ENCODE measurements at regions not wholly inside any gene's neighbourhood (a gene's known extent, or its start where the extent isn't known, plus 50 kb on each side); places are given as distances from the start of the nearest gene placed in this dataset.
A peak's percentile ranks its signal among the peaks of the same experiment; 100 is the strongest.

DNA sequence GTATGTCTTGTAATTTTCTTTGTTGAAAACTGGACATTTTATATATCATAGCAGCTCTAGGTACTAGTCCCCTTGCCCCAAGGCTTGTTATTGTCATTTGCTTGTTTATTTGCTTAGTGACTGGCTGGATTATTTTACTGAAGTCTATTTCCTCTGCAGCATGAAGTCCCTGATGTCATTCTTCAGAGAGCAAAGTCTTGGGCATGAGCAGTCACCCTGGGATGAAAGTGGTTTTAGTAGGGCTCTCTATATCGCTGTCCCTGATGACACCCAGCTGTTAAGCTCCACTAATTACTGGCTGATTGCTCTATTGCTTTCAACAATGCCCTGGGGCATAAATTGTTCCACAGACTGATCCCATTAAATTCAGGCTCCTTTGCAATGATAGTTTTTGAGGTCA lies 113.5 kb upstream of the USP9X start:
- Histone ChIP-seq H3K36me3 (ENCODE audit: control insufficient read depth in 2 of 2, insufficient read depth in 1 of 2, low read length in 2 of 2) (no peaks in the 10 kb centered on the region), H3K9me3 (ENCODE audit: control insufficient read depth, insufficient read depth, low read depth, low read length) (no peaks in the 10 kb centered on the region), H3K27ac (ENCODE audit: extremely low read depth, low read depth, low read length) (no peak overlapping the region), H3K4me1 (ENCODE audit: control insufficient read depth, insufficient read depth, low read length) (0 out of 2 replicates have a peak, but pooled peaks cover 4% of the 10 kb centered on the region), H3K4me3 (ENCODE audit: low read depth, low read length) (no peak overlapping the region)
- ChIA-PET POLR2A (interaction anchor here (0.6 kb wide), 1 partner anchor 19 kb away, joined by 3 read pairs; no protein-coding TSS in a partner anchor), CTCF (interaction anchor here (0.5 to 1.2 kb wide), 3 partner anchors 9 to 428 kb away, joined by 3 to 4 read pairs (median 3); no protein-coding TSS in a partner anchor)
- no peak for TF ChIP-seq ZNF48 (tag by site-specific recombination; IDR thresholded peaks at IDR 0.05)
- TF ChIP-seq SP7 (tag by site-specific recombination; IDR thresholded peaks at IDR 0.05), result peak; percentile 74
- TF ChIP-seq FEZF1 (tag by site-specific recombination; IDR thresholded peaks at IDR 0.05), result peak; percentile 72
- 0 out of 2 replicates have a peak, but pooled peaks have one; percentile 34 for TF ChIP-seq OSR2 (tag by site-specific recombination; IDR thresholded peaks at IDR 0.05)
- TF ChIP-seq, protein P1, sequence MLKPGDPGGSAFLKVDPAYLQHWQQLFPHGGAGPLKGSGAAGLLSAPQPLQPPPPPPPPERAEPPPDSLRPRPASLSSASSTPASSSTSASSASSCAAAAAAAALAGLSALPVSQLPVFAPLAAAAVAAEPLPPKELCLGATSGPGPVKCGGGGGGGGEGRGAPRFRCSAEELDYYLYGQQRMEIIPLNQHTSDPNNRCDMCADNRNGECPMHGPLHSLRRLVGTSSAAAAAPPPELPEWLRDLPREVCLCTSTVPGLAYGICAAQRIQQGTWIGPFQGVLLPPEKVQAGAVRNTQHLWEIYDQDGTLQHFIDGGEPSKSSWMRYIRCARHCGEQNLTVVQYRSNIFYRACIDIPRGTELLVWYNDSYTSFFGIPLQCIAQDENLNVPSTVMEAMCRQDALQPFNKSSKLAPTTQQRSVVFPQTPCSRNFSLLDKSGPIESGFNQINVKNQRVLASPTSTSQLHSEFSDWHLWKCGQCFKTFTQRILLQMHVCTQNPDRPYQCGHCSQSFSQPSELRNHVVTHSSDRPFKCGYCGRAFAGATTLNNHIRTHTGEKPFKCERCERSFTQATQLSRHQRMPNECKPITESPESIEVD (tag by site-specific recombination; IDR thresholded peaks at IDR 0.05), result 0 out of 2 replicates have a peak, but pooled peaks have one; percentile 8
- TF ChIP-seq ZFHX2 (tag by site-specific recombination; conservative IDR thresholded peaks at IDR 0.05), result no peak
- TF ChIP-seq TCF7L2 (IDR thresholded peaks at IDR 0.05; ENCODE audit: borderline replicate concordance, low read depth, low read length), result peak; percentile 80; the same call in 1 of the 2 replicates
- TF ChIP-seq, protein P2, sequence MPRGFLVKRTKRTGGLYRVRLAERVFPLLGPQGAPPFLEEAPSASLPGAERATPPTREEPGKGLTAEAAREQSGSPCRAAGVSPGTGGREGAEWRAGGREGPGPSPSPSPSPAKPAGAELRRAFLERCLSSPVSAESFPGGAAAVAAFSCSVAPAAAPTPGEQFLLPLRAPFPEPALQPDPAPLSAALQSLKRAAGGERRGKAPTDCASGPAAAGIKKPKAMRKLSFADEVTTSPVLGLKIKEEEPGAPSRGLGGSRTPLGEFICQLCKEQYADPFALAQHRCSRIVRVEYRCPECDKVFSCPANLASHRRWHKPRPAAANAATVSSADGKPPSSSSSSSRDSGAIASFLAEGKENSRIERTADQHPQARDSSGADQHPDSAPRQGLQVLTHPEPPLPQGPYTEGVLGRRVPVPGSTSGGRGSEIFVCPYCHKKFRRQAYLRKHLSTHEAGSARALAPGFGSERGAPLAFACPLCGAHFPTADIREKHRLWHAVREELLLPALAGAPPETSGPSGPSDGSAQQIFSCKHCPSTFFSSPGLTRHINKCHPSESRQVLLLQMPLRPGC (tag by site-specific recombination; IDR thresholded peaks at IDR 0.05), result peak; percentile 22; the same call in 1 of the 2 replicates
- TF ChIP-seq, protein P3, sequence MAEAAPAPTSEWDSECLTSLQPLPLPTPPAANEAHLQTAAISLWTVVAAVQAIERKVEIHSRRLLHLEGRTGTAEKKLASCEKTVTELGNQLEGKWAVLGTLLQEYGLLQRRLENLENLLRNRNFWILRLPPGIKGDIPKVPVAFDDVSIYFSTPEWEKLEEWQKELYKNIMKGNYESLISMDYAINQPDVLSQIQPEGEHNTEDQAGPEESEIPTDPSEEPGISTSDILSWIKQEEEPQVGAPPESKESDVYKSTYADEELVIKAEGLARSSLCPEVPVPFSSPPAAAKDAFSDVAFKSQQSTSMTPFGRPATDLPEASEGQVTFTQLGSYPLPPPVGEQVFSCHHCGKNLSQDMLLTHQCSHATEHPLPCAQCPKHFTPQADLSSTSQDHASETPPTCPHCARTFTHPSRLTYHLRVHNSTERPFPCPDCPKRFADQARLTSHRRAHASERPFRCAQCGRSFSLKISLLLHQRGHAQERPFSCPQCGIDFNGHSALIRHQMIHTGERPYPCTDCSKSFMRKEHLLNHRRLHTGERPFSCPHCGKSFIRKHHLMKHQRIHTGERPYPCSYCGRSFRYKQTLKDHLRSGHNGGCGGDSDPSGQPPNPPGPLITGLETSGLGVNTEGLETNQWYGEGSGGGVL (tag by site-specific recombination; IDR thresholded peaks at IDR 0.05), result peak; percentile 26; the same call in 1 of the 2 replicates

DNA sequence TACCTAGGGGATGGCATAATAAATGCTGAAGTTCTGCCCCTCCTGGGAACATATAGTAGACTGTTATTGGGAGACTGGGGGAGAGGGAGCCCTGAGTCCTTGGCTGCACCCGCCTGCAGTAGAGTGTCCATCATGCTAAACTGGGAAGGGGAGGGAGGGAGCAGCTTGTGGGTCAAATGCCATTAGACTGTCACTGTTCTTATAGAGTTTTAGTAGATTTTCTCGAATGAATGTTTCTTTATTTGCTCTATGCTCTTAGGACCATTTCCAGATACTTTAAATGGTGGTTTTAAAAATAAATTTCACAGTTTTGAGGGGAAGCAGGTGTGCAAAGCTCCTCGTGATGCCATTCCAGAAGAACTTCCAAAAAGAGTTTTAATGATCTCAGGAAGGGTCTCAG lies 111.6 kb upstream of the USP9X start:
- no peak overlapping the region for H3K27ac ChIP-seq (ENCODE audit: extremely low read depth, low read depth, low read length)
- no peak overlapping the region for H3K4me3 ChIP-seq (ENCODE audit: low read depth, low read length)
- H3K4me1 ChIP-seq (ENCODE audit: control insufficient read depth, insufficient read depth, low read length), result 0 out of 2 replicates have a peak, but pooled peaks cover 4% of the 10 kb centered on the region
- CTCF ChIA-PET, result interaction anchor here (0.6 kb wide), 1 partner anchor 64 kb away, joined by 3 read pairs; no protein-coding TSS in a partner anchor
- no peaks in the 10 kb centered on the region for H3K9me3 ChIP-seq (ENCODE audit: control insufficient read depth, insufficient read depth, low read depth, low read length)
- TF ChIP-seq ZNF274 (IDR thresholded peaks at IDR 0.05; ENCODE audit: low read length), result no peak
- no peak for TF ChIP-seq ZNF274 (tag by site-specific recombination; IDR thresholded peaks at IDR 0.05; ENCODE audit: borderline replicate concordance)
- TF ChIP-seq ZNF155 (tag by site-specific recombination; IDR thresholded peaks at IDR 0.05), result no peak
- TF ChIP-seq ZNF677 (tag by site-specific recombination; IDR thresholded peaks at IDR 0.05), result peak; percentile 94
- TF ChIP-seq SCRT1 (tag by site-specific recombination; IDR thresholded peaks at IDR 0.05; ENCODE audit: borderline replicate concordance), result no peak
- TF ChIP-seq SCRT2 (tag by site-specific recombination; IDR thresholded peaks at IDR 0.05), result peak; percentile 32; the same call in 1 of the 2 replicates
- no peak for TF ChIP-seq ZNF239 (tag by site-specific recombination; IDR thresholded peaks at IDR 0.05)
- no peak for TF ChIP-seq ZNF837 (tag by site-specific recombination; IDR thresholded peaks at IDR 0.05)
- POLR2A ChIA-PET, result no interaction called here
- no peaks in the 10 kb centered on the region for H3K36me3 ChIP-seq (ENCODE audit: control insufficient read depth in 2 of 2, insufficient read depth in 1 of 2, low read length in 2 of 2)

DNA sequence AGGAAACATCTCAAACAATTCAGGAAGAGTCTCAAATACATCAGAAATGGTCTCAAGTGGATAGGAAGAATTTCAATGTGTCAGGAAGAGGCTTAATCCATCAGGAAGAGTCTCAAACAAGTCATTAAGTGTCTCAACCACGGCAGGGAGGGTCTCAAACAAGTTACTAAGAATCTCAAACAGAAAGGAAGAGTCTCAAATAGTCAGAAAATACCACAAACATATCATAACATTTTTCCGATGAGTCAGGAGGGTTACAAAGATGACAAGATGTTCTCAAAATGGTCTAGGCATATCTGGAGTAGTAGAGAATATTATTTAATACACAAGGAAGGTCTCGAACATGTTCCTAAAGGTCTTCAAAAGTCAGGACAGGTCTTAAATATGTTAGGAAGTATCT lies 109.3 kb upstream of the USP9X start:
- POLR2A ChIA-PET, result no interaction called here
- no peak for TF ChIP-seq ZNF785 (tag by site-specific recombination; IDR thresholded peaks at IDR 0.05)
- no peak for TF ChIP-seq ZNF561 (tag by site-specific recombination; IDR thresholded peaks at IDR 0.05; ENCODE audit: borderline replicate concordance)
- no peak for TF ChIP-seq MZF1 (tag by site-specific recombination; IDR thresholded peaks at IDR 0.05; ENCODE audit: borderline replicate concordance)
- TF ChIP-seq ZFP41 (tag by site-specific recombination; IDR thresholded peaks at IDR 0.05; ENCODE audit: borderline replicate concordance), result no peak
- TF ChIP-seq, protein P4, sequence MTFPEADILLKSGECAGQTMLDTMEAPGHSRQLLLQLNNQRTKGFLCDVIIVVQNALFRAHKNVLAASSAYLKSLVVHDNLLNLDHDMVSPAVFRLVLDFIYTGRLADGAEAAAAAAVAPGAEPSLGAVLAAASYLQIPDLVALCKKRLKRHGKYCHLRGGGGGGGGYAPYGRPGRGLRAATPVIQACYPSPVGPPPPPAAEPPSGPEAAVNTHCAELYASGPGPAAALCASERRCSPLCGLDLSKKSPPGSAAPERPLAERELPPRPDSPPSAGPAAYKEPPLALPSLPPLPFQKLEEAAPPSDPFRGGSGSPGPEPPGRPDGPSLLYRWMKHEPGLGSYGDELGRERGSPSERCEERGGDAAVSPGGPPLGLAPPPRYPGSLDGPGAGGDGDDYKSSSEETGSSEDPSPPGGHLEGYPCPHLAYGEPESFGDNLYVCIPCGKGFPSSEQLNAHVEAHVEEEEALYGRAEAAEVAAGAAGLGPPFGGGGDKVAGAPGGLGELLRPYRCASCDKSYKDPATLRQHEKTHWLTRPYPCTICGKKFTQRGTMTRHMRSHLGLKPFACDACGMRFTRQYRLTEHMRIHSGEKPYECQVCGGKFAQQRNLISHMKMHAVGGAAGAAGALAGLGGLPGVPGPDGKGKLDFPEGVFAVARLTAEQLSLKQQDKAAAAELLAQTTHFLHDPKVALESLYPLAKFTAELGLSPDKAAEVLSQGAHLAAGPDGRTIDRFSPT (tag by site-specific recombination; IDR thresholded peaks at IDR 0.05), result no peak
- TF ChIP-seq, protein P5, sequence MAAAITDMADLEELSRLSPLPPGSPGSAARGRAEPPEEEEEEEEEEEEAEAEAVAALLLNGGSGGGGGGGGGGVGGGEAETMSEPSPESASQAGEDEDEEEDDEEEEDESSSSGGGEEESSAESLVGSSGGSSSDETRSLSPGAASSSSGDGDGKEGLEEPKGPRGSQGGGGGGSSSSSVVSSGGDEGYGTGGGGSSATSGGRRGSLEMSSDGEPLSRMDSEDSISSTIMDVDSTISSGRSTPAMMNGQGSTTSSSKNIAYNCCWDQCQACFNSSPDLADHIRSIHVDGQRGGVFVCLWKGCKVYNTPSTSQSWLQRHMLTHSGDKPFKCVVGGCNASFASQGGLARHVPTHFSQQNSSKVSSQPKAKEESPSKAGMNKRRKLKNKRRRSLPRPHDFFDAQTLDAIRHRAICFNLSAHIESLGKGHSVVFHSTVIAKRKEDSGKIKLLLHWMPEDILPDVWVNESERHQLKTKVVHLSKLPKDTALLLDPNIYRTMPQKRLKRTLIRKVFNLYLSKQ (tag by site-specific recombination; IDR thresholded peaks at IDR 0.05; ENCODE audit: borderline replicate concordance), result no peak

More for the DNA sequence above, 109.3 kb upstream of the USP9X start:
- H3K4me1 ChIP-seq (ENCODE audit: control insufficient read depth, insufficient read depth, low read length), result 0 out of 2 replicates have a peak, but pooled peaks cover 4% of the 10 kb centered on the region
- no peaks in the 10 kb centered on the region for H3K36me3 ChIP-seq (ENCODE audit: control insufficient read depth in 2 of 2, insufficient read depth in 1 of 2, low read length in 2 of 2)
- H3K27ac ChIP-seq (ENCODE audit: extremely low read depth, low read depth, low read length), result no peak overlapping the region
- no peak overlapping the region for H3K4me3 ChIP-seq (ENCODE audit: low read depth, low read length)
- CTCF ChIA-PET, result no interaction called here
- no peaks in the 10 kb centered on the region for H3K9me3 ChIP-seq (ENCODE audit: control insufficient read depth, insufficient read depth, low read depth, low read length)

Measured in HEK293 (cell line).